ENCODE measurements at regions not wholly inside any gene's neighbourhood (a gene's known extent, or its start where the extent isn't known, plus 50 kb on each side); places are given as distances from the start of the nearest gene placed in this dataset.

GRCh38 chr16:85263239-85263585, 150.9 kb upstream of the CIBAR2 start:
- Histone ChIP-seq H3K27me3 (ENCODE audit: control insufficient read depth, insufficient read depth, low read length) (no peaks in the 10 kb centered on the region), H3K4me3 (ENCODE audit: low read depth, low read length) (no peak overlapping the region), H3K36me3 (ENCODE audit: control insufficient read depth, insufficient read depth, low read length) (no peaks in the 10 kb centered on the region)
- no peak for TF ChIP-seq CTCF (IDR thresholded peaks at IDR 0.05; ENCODE audit: insufficient read depth, low read length, severe bottlenecking)
- no peak for FAIRE-seq
- no peak for DNase-seq (ENCODE audit: low read depth)

GRCh38 chr16:85264752-85265151, 152.5 kb upstream of the CIBAR2 start:
- H3K36me3 ChIP-seq (ENCODE audit: control insufficient read depth, insufficient read depth, low read length) = no peaks in the 10 kb centered on the region
- TF ChIP-seq CTCF (IDR thresholded peaks at IDR 0.05; ENCODE audit: insufficient read depth, low read length, severe bottlenecking) = no peak
- H3K4me3 ChIP-seq (ENCODE audit: low read depth, low read length) = no peak overlapping the region
- H3K27me3 ChIP-seq (ENCODE audit: control insufficient read depth, insufficient read depth, low read length) = peaks cover 1% of the 10 kb centered on the region
- DNase-seq (ENCODE audit: low read depth) (no peak), FAIRE-seq (no peak)

GRCh38 chr16:85265161-85265784, 153.0 kb upstream of the CIBAR2 start:
- H3K27me3 ChIP-seq (ENCODE audit: control insufficient read depth, insufficient read depth, low read length) = peaks cover 1% of the 10 kb centered on the region
- TF ChIP-seq CTCF (IDR thresholded peaks at IDR 0.05; ENCODE audit: insufficient read depth, low read length, severe bottlenecking) = no peak
- H3K4me3 ChIP-seq (ENCODE audit: low read depth, low read length) = no peak overlapping the region
- no peaks in the 10 kb centered on the region for H3K36me3 ChIP-seq (ENCODE audit: control insufficient read depth, insufficient read depth, low read length)
- no peak for FAIRE-seq
- DNase-seq (ENCODE audit: low read depth) = no peak

GRCh38 chr16:85265810-85266209, 153.5 kb upstream of the CIBAR2 start:
- no peak for FAIRE-seq
- Histone ChIP-seq H3K27me3 (ENCODE audit: control insufficient read depth, insufficient read depth, low read length) (peaks cover 1% of the 10 kb centered on the region), H3K4me3 (ENCODE audit: low read depth, low read length) (no peak overlapping the region), H3K36me3 (ENCODE audit: control insufficient read depth, insufficient read depth, low read length) (no peaks in the 10 kb centered on the region)
- TF ChIP-seq CTCF (IDR thresholded peaks at IDR 0.05; ENCODE audit: insufficient read depth, low read length, severe bottlenecking) = no peak
- no peak for DNase-seq (ENCODE audit: low read depth)

GRCh38 chr16:85266857-85267256, 154.6 kb upstream of the CIBAR2 start:
- FAIRE-seq = no peak
- Histone ChIP-seq H3K36me3 (ENCODE audit: control insufficient read depth, insufficient read depth, low read length) (no peaks in the 10 kb centered on the region), H3K27me3 (ENCODE audit: control insufficient read depth, insufficient read depth, low read length) (peaks cover 1% of the 10 kb centered on the region), H3K4me3 (ENCODE audit: low read depth, low read length) (no peak overlapping the region)
- no peak for TF ChIP-seq CTCF (IDR thresholded peaks at IDR 0.05; ENCODE audit: insufficient read depth, low read length, severe bottlenecking)
- no peak for DNase-seq (ENCODE audit: low read depth)

- TF ChIP-seq CTCF (IDR thresholded peaks at IDR 0.05; ENCODE audit: insufficient read depth, low read length, severe bottlenecking) = no peak
- Histone ChIP-seq H3K36me3 (ENCODE audit: control insufficient read depth, insufficient read depth, low read length) (no peaks in the 10 kb centered on the region), H3K4me3 (ENCODE audit: low read depth, low read length) (no peak overlapping the region), H3K27me3 (ENCODE audit: control insufficient read depth, insufficient read depth, low read length) (peaks cover 1% of the 10 kb centered on the region)
- no peak for DNase-seq (ENCODE audit: low read depth)
- FAIRE-seq = no peak
Measured at GRCh38 chr16:85267414-85267945, 155.2 kb upstream of the CIBAR2 start.

Measured in bronchial epithelial cell (primary cell).